NCI-H82 treated with DMSO at 0.1 percent for 48 hours (cell line): ENCODE measurements at regions not wholly inside any gene's neighbourhood (a gene's known extent, or its start where the extent isn't known, plus 50 kb on each side); places are given as distances from the start of the nearest gene placed in this dataset.
A peak's percentile ranks its signal among the peaks of the same experiment; 100 is the strongest.

Source experiments
- DNase-seq: peaks from one replicate; lab custom pipeline; 2025; ENCODE audit not compliant: unreplicated experiment; lab: John Stamatoyannopoulos, UW

- no peak for DNase-seq
Observed at GRCh38 chr20:10724449-10725173, 50.8 kb upstream of the JAG1 start.

GRCh38 chr20:10728873-10729670 is 55.3 kb upstream of the JAG1 start:
- DNase-seq: no peak

- no peak for DNase-seq
Observed at GRCh38 chr20:10729785-10730184, 56.0 kb upstream of the JAG1 start.

GRCh38 chr20:10730629-10731183 is 56.9 kb upstream of the JAG1 start:
- no peak for DNase-seq

- no peak for DNase-seq
Observed at GRCh38 chr20:10731190-10731965, 57.6 kb upstream of the JAG1 start.

GRCh38 chr20:10733122-10733521 is 59.3 kb upstream of the JAG1 start:
- DNase-seq: no peak

GRCh38 chr20:10735195-10735949 is 61.6 kb upstream of the JAG1 start:
- DNase-seq: no peak

GRCh38 chr20:10739134-10739533 is 65.3 kb upstream of the JAG1 start:
- DNase-seq: no peak

- no peak for DNase-seq
Observed at GRCh38 chr20:10739566-10739965, 65.8 kb upstream of the JAG1 start.

- DNase-seq: no peak
Observed at GRCh38 chr20:10741060-10741459, 67.3 kb upstream of the JAG1 start.

- DNase-seq: no peak
Observed at GRCh38 chr20:10745790-10746189, 72.0 kb upstream of the JAG1 start.

GRCh38 chr20:10747019-10747418 is 73.2 kb upstream of the JAG1 start:
- DNase-seq: no peak

- DNase-seq: no peak
Observed at GRCh38 chr20:10749084-10749483, 75.3 kb upstream of the JAG1 start.

- DNase-seq: no peak
Observed at GRCh38 chr20:10752206-10752605, 78.4 kb upstream of the JAG1 start.

- DNase-seq: no peak
Observed at GRCh38 chr20:10754824-10755223, 81.0 kb upstream of the JAG1 start.

- DNase-seq: no peak
Observed at GRCh38 chr20:10758446-10758845, 84.6 kb upstream of the JAG1 start.

GRCh38 chr20:10761232-10761631 is 87.4 kb upstream of the JAG1 start:
- no peak for DNase-seq

GRCh38 chr20:10761786-10762185 is 88.0 kb upstream of the JAG1 start:
- no peak for DNase-seq

- DNase-seq: no peak
Observed at GRCh38 chr20:10762216-10762615, 88.4 kb upstream of the JAG1 start.

GRCh38 chr20:10763112-10763511 is 89.3 kb upstream of the JAG1 start:
- no peak for DNase-seq

- peak; percentile 86 for DNase-seq
Observed at GRCh38 chr20:10769700-10770099, 95.9 kb upstream of the JAG1 start.
